Right lobe of liver (tissue), 6 donors: ENCODE measurements at regions not wholly inside any gene's neighbourhood (a gene's known extent, or its start where the extent isn't known, plus 50 kb on each side); places are given as distances from the start of the nearest gene placed in this dataset.

Source experiments
- ATAC-seq, 4 donors: fragments of 200-7000 bp; cut with Tn5 transposase; one replicate each; pipeline ENCODE4 v1.9.1; 2020; ENCODE audit warnings: mild to moderate bottlenecking in 4 of 4, moderate library complexity in 4 of 4
- DNase-seq, 3 donors: peaks; one replicate each; pipeline ENCODE4 v3.0.0-alpha.2; 2020
- H3K27ac ChIP-seq, 3 donors: fragments of 200-600 bp; one replicate each; pipeline ENCODE4 v1.8.0; 2022
- H3K27me3 ChIP-seq, 2 donors: fragments of 200-600 bp; one replicate each; pipeline ENCODE4 v1.8.0; 2022
- H3K36me3 ChIP-seq, 4 donors: fragments of 200-600 bp; sonication (generic) in 1 of 4; one replicate each; pipeline versions ENCODE4 v1.5.1 to v1.8.0; 2017 to 2022; ENCODE audit warnings: control low read depth in 1 of 4
- H3K4me1 ChIP-seq, 4 donors: fragments of 200-600 bp; sonication (generic) in 1 of 4; one replicate each; pipeline versions ENCODE4 v1.5.1 to v1.8.0; 2017 to 2022; ENCODE audit warnings: control low read depth in 1 of 4
- H3K4me3 ChIP-seq, 3 donors: fragments of 200-600 bp; one replicate each; pipeline ENCODE4 v1.8.0; 2022
- H3K9me3 ChIP-seq, 4 donors: fragments of 200-600 bp; sonication (generic) in 1 of 4; one replicate each; pipeline versions ENCODE4 v1.5.1 to v1.8.0; 2017 to 2022; ENCODE audit warnings: control low read depth in 1 of 4
- POLR2A ChIP-seq: fragments of 450-650 bp; IDR thresholded peaks from one replicate; pipeline ENCODE4 v1.6.1; 2017; ENCODE audit warnings: antibody characterized with exemption, mild to moderate bottlenecking
- WGBS: methylation state at CpG from one replicate; pipeline ENCODE4 v1.1.6; 2018; ENCODE audit warnings: low coverage, low lambda C conversion rate; ENCODE audit not compliant: insufficient coverage; ENCODE audit errors: missing lambda C conversion rate; 5-methylcytosine and 5-hydroxymethylcytosine counted together
- intact Hi-C, 2 donors: fragments of 100-400 bp; cut with DNase I; formaldehyde crosslinking; loops; one replicate each; pipeline versions ENCODE4 v1.11.2 to v1.14.1; 2022
- TF ChIP-seq, protein P1 (sequence below), 4 donors: fragments of 200-600 bp in 3 of 4; fragments of 450-650 bp in 1 of 4; IDR thresholded peaks; one replicate each; pipeline versions ENCODE4 v1.5.1 to v1.8.0; 2016 to 2022; ENCODE audit warnings: antibody characterized with exemption in 4 of 4, mild to moderate bottlenecking in 2 of 4
- donor health status: DM: no; HTN: yes; CAD: no.
- donor health status: DM: no; HTN: no; CAD: no.
- donor health status: DM: no; HTN: no; CAD: no.
- donor health status: DM: no; HTN: yes; CAD: no.
- donor health status: DM: no; HTN: yes; CAD: no.

DNA sequence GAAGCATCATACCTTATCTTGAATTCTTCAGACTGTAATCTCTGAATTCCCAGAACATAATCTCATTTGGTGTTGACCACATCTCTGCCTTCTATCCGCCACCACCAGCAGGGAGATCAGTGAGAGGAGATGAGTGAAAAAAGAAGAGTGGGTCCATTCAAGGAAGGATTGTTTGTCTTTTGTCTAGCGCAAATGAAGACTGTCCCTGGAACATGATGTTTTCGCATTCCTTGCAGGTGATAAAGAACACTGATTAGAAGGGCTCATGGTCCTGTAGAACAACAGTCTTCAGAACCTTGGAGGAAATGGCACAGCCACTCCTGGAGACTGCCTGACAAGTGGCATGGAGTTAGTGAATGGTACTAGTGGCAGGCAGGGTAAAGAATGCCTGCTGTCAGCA, 869.6 kb downstream of the JRKL start:
- Histone ChIP-seq H3K36me3 (no peaks in the 10 kb centered on the region), H3K4me1 (no peaks in the 10 kb centered on the region), H3K9me3 (no peaks in the 10 kb centered on the region), H3K27ac (no peak overlapping the region), H3K4me3 (no peak overlapping the region), H3K27me3 (no peaks in the 10 kb centered on the region)
- intact Hi-C loops: no loop called here
- ATAC-seq (no peak), DNase-seq (no peak)
- TF ChIP-seq, protein P1, sequence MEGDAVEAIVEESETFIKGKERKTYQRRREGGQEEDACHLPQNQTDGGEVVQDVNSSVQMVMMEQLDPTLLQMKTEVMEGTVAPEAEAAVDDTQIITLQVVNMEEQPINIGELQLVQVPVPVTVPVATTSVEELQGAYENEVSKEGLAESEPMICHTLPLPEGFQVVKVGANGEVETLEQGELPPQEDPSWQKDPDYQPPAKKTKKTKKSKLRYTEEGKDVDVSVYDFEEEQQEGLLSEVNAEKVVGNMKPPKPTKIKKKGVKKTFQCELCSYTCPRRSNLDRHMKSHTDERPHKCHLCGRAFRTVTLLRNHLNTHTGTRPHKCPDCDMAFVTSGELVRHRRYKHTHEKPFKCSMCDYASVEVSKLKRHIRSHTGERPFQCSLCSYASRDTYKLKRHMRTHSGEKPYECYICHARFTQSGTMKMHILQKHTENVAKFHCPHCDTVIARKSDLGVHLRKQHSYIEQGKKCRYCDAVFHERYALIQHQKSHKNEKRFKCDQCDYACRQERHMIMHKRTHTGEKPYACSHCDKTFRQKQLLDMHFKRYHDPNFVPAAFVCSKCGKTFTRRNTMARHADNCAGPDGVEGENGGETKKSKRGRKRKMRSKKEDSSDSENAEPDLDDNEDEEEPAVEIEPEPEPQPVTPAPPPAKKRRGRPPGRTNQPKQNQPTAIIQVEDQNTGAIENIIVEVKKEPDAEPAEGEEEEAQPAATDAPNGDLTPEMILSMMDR (IDR thresholded peaks at IDR 0.05): no peak
- no peak for TF ChIP-seq POLR2A
- WGBS: 80% methylated on average over 3 of the region's 3 CpGs

DNA sequence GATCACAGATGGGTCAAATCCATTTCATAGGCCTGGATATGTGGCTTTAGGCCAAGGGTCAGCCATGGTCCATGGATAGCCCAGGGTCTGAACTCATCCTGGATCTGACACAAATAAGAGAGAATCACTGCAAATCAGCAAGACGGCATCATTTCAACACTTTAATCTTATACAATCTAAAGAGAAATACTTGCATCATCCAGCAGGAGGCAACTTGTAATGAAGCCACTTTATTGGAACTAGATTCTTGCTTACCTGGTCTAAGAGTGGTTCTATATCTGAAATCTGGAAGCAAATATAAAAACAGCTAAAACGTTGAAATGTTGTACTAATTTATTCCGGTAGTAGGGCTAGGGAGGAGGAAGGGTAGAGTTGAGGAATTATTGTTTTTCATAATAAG, 870.1 kb downstream of the JRKL start:
- H3K27me3 ChIP-seq: no peaks in the 10 kb centered on the region
- TF ChIP-seq, protein P1 (IDR thresholded peaks at IDR 0.05): no peak
- TF ChIP-seq POLR2A: no peak
- ATAC-seq: no peak
- no peak overlapping the region for H3K27ac ChIP-seq
- no peaks in the 10 kb centered on the region for H3K4me1 ChIP-seq
- no peak overlapping the region for H3K4me3 ChIP-seq
- H3K9me3 ChIP-seq: no peaks in the 10 kb centered on the region
- no peak for DNase-seq
- WGBS: 72% methylated on average over 3 of the region's 3 CpGs
- H3K36me3 ChIP-seq: no peaks in the 10 kb centered on the region
- intact Hi-C loops: no loop called here

- Histone ChIP-seq H3K36me3 (no peaks in the 10 kb centered on the region), H3K27me3 (no peaks in the 10 kb centered on the region), H3K27ac (no peak overlapping the region), H3K4me3 (no peak overlapping the region), H3K4me1 (no peaks in the 10 kb centered on the region), H3K9me3 (no peaks in the 10 kb centered on the region)
- DNase-seq: no peak
- ATAC-seq: no peak
- no peak for TF ChIP-seq POLR2A
- TF ChIP-seq, protein P1 (IDR thresholded peaks at IDR 0.05): no peak
- intact Hi-C loops: no loop called here
- WGBS: 39% methylated on average over 5 of the region's 5 CpGs
Observed at GRCh38 chr11:97263183-97263858, 873.5 kb downstream of the JRKL start.

DNA sequence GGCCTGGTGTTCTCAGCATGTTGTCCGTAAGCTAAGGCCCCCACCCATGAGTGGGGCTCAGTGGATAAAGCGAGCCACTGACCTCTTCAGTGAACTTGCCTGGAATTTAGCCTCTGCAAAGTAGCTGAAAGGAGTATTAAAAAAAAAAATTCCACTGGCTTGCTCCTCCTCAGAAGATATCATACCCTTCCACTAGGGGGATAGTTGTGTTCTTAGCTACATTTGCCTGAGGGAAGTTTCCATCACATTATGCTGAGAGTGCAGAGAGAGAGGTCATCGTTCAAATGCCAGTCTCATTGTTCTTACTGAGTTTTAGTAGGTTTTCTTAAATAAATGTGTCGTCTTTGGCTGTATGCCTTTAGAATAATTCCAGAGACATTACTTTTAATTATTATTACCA, 879.7 kb downstream of the JRKL start:
- ATAC-seq (no peak), DNase-seq (no peak)
- TF ChIP-seq POLR2A: no peak
- TF ChIP-seq, protein P1 (IDR thresholded peaks at IDR 0.05): no peak
- H3K36me3 ChIP-seq: no peaks in the 10 kb centered on the region
- intact Hi-C loops: no loop called here
- no peaks in the 10 kb centered on the region for H3K4me1 ChIP-seq
- H3K9me3 ChIP-seq: no peaks in the 10 kb centered on the region
- WGBS: 31% methylated on average over 4 of the region's 4 CpGs
- H3K4me3 ChIP-seq: no peak overlapping the region
- H3K27me3 ChIP-seq: no peaks in the 10 kb centered on the region
- H3K27ac ChIP-seq: no peak overlapping the region

GRCh38 chr11:97279341-97279740, 889.5 kb downstream of the JRKL start:
- intact Hi-C loops: no loop called here
- ATAC-seq: no peak

More at GRCh38 chr11:97279341-97279740, 889.5 kb downstream of the JRKL start:
- 66% methylated on average over 3 of the region's 4 CpGs for WGBS
- DNase-seq: no peak
- no peaks in the 10 kb centered on the region for H3K4me1 ChIP-seq
- no peak overlapping the region for H3K27ac ChIP-seq
- no peaks in the 10 kb centered on the region for H3K27me3 ChIP-seq
- H3K36me3 ChIP-seq: no peaks in the 10 kb centered on the region
- no peak overlapping the region for H3K4me3 ChIP-seq
- no peaks in the 10 kb centered on the region for H3K9me3 ChIP-seq
- no peak for TF ChIP-seq POLR2A
